ENCODE measurements at regions not wholly inside any gene's neighbourhood (a gene's known extent, or its start where the extent isn't known, plus 50 kb on each side); places are given as distances from the start of the nearest gene placed in this dataset.

GRCh38 chr2:16239296-16239850 lies 299.0 kb downstream of the MYCN start:
- H4K5ac ChIP-seq (ENCODE audit: insufficient read length, low read depth, low read length) = no peak overlapping the region
- H2AFZ ChIP-seq (ENCODE audit: low read length) = no peak overlapping the region
- no peak overlapping the region for H2BK120ac ChIP-seq (ENCODE audit: low read depth, low read length, poor library complexity, severe bottlenecking)
- H3K27me3 ChIP-seq (ENCODE audit: insufficient read depth, low read length) = no peaks in the 10 kb centered on the region
- Mint-ChIP-seq H3K36me3 (ENCODE audit: insufficient read depth in 1 of 3, low read depth in 3 of 3) (no peaks in the 10 kb centered on the region), H3K4me1 (peaks cover 22 to 30% of the 10 kb centered on the region in 2 experiments), H3K4me3 (no peak overlapping the region), H3K27me3 (ENCODE audit: low read depth) (0 out of 2 replicates have a peak, but pooled peaks cover 1% of the 10 kb centered on the region), H3K9me3 (no peaks in the 10 kb centered on the region; a peak in 1 of 5 replicates), H3K27ac (no peak overlapping the region)
- no peak overlapping the region for H3K4me2 ChIP-seq (ENCODE audit: insufficient read depth, insufficient read length, low read length)
- H2BK20ac ChIP-seq (ENCODE audit: low read depth, low read length, poor library complexity, severe bottlenecking) = no peak overlapping the region
- WGBS (ENCODE audit: extremely low coverage, insufficient read length, low lambda C conversion rate) = no CpG with 5 or more reads among the region's 6 CpGs
- DNase-seq = no peak
- H3T11ph ChIP-seq (ENCODE audit: low read length) = no peak overlapping the region
- no peak overlapping the region for H3K4ac ChIP-seq (ENCODE audit: low read depth, low read length)
- no peak overlapping the region for H2BK15ac ChIP-seq (ENCODE audit: low read depth, low read length)
- H4K20me1 ChIP-seq (ENCODE audit: control insufficient read depth, insufficient read depth, insufficient read length) = no peaks in the 10 kb centered on the region
- no peak overlapping the region for H2AK5ac ChIP-seq (ENCODE audit: insufficient read length, low read length)
- no peak overlapping the region for H3K56ac ChIP-seq (ENCODE audit: insufficient read length, low read depth, low read length)
- H4K91ac ChIP-seq (ENCODE audit: insufficient read length, low read depth, low read length) = no peak overlapping the region
- H3K18ac ChIP-seq (ENCODE audit: insufficient read length, low read depth, low read length) = no peak overlapping the region
- H3K23ac ChIP-seq (ENCODE audit: insufficient read length, low read depth, low read length) = no peak overlapping the region
- no peak for TF ChIP-seq CTCF (conservative IDR thresholded peaks at IDR 0.05)
- no peaks in the 10 kb centered on the region; the same call in 1 of the 2 replicates for H3K79me2 ChIP-seq (ENCODE audit: insufficient read depth, low read length)
- H3K27ac ChIP-seq (ENCODE audit: insufficient read length, low read depth, low read length) = no peak overlapping the region
- H2BK5ac ChIP-seq (ENCODE audit: insufficient read length, low read length) = no peak overlapping the region
- H2BK12ac ChIP-seq (ENCODE audit: insufficient read length, low read depth, low read length) = no peak overlapping the region
- no peak overlapping the region for H3K14ac ChIP-seq (ENCODE audit: insufficient read depth, low read length)
- no peak overlapping the region for H3K9ac ChIP-seq (ENCODE audit: extremely low read depth, insufficient read length, low read length)
- H3K23me2 ChIP-seq (ENCODE audit: insufficient read length, low read depth, low read length, poor library complexity, severe bottlenecking) = no peaks in the 10 kb centered on the region
- H3K9me3 ChIP-seq (ENCODE audit: control insufficient read depth, low read depth, low read length) = no peaks in the 10 kb centered on the region
- peaks cover 7% of the 10 kb centered on the region; the same call in 1 of the 2 replicates for H3K4me1 ChIP-seq (ENCODE audit: insufficient read depth, low read length)
- no peak overlapping the region for H4K8ac ChIP-seq (replicated peaks; ENCODE audit: insufficient read length, low read depth, low read length)
- H3K79me1 ChIP-seq (ENCODE audit: insufficient read depth, low read depth, low read length, poor library complexity, severe bottlenecking) = no peaks in the 10 kb centered on the region

Data from H9 (cell line).